DND-41 (cell line): ENCODE measurements at regions not wholly inside any gene's neighbourhood (a gene's known extent, or its start where the extent isn't known, plus 50 kb on each side); places are given as distances from the start of the nearest gene placed in this dataset.

Experiments used
- ATAC-seq: fragments of 200-7000 bp; cut with Tn5 transposase; 3 replicates; pipeline ENCODE4 v1.9.1; 2021; ENCODE audit warnings: low read depth; ENCODE audit not compliant: insufficient read depth
- DNase-seq: peaks from one replicate; pipeline ENCODE4 v3.0.0-alpha.2; 2020
- H2AFZ ChIP-seq: 2 replicates; pipeline ENCODE4 v1.6.0; 2012; ENCODE audit warnings: low read depth, low read length
- H3K27ac ChIP-seq: 2 replicates; pipeline ENCODE4 v1.5.1; 2012; ENCODE audit warnings: low read length, inconsistent platforms
- H3K27me3 ChIP-seq: fragments of 200-600 bp; sonication (generic); 2 replicates; pipeline ENCODE4 v1.6.0; 2012; ENCODE audit warnings: low read length, mild to moderate bottlenecking, inconsistent platforms; ENCODE audit not compliant: insufficient read depth, poor library complexity
- H3K36me3 ChIP-seq: 2 replicates; pipeline ENCODE4 v1.5.1; 2012; ENCODE audit warnings: low read length, inconsistent platforms; ENCODE audit not compliant: insufficient read depth
- H3K4me1 ChIP-seq: 2 replicates; pipeline ENCODE4 v1.5.1; 2012; ENCODE audit warnings: mild to moderate bottlenecking, low read length; ENCODE audit not compliant: insufficient read depth
- H3K4me2 ChIP-seq: 2 replicates; pipeline ENCODE4 v1.6.0; 2012; ENCODE audit warnings: mild to moderate bottlenecking, moderate library complexity, low read length, inconsistent platforms; ENCODE audit not compliant: insufficient read depth
- H3K4me3 ChIP-seq, 2 experiments: fragments of 200-600 bp in 1 of 2; shearing (Covaris generic) in 1 of 2; 2 replicates each; pipeline ENCODE4 v1.5.1; 2012 to 2016; ENCODE audit warnings: inconsistent platforms in 2 of 2, low read length in 2 of 2, mild to moderate bottlenecking in 2 of 2, low read depth in 1 of 2, moderate library complexity in 1 of 2
- H3K79me2 ChIP-seq: 2 replicates; pipeline ENCODE4 v1.6.0; 2012; ENCODE audit warnings: low read length, inconsistent platforms; ENCODE audit not compliant: insufficient read depth
- H3K9ac ChIP-seq: 2 replicates; pipeline ENCODE4 v1.6.0; 2012; ENCODE audit warnings: low read depth, mild to moderate bottlenecking, inconsistent platforms, low read length, moderate library complexity
- H3K9me3 ChIP-seq: 2 replicates; pipeline ENCODE4 v1.5.1; 2012; ENCODE audit warnings: low read length, moderate library complexity, mild to moderate bottlenecking, inconsistent platforms; ENCODE audit not compliant: insufficient read depth, severe bottlenecking
- H4K20me1 ChIP-seq: 2 replicates; pipeline ENCODE4 v1.6.0; 2012; ENCODE audit warnings: low read length; ENCODE audit not compliant: insufficient read depth
- CTCF ChIP-seq: IDR thresholded peaks from 2 replicates; pipeline ENCODE4 v1.5.1; 2012; ENCODE audit warnings: borderline replicate concordance, low read length, moderate library complexity, mild to moderate bottlenecking; ENCODE audit not compliant: poor library complexity, severe bottlenecking; ENCODE audit errors: extremely low read depth
- EZH2 ChIP-seq: IDR thresholded peaks from 3 replicates; pipeline ENCODE4 v1.6.1; 2012; ENCODE audit warnings: borderline replicate concordance, low read depth, mild to moderate bottlenecking, moderate library complexity, low read length, inconsistent platforms; ENCODE audit not compliant: severe bottlenecking

DNA sequence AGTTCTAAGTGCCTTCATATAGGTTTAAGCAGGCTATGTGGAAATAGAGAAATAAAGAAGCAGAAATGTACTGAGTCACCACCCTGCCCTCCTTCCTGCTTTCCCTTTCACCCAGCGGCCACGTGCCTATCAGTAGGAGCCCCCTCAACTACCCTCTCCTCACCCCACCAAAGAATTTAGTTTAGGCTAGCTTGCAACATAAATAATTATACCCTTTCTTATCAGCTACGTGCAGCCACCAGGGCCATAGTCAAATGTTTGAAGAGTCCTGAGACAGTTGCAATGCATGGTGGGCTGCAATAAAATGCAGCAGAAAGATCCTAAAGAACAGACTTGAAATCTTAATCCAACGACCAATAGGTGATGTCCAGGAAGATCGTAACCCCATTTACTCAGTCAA, 101.2 kb downstream of the RTP5 start:
- DNase-seq (no peak), ATAC-seq (no peak)
- H3K79me2 ChIP-seq: no peaks in the 10 kb centered on the region; the same call in 1 of the 2 replicates
- no peak overlapping the region for H2AFZ ChIP-seq
- H3K36me3 ChIP-seq: peaks cover 45% of the 10 kb centered on the region
- no peaks in the 10 kb centered on the region for H3K27me3 ChIP-seq
- no peak overlapping the region for H3K4me2 ChIP-seq
- no peak overlapping the region for H3K4me3 ChIP-seq
- TF ChIP-seq CTCF (no peak), EZH2 (no peak)
- peaks cover 24% of the 10 kb centered on the region for H3K4me1 ChIP-seq
- H4K20me1 ChIP-seq: peaks cover 28% of the 10 kb centered on the region
- no peak overlapping the region for H3K27ac ChIP-seq
- H3K9ac ChIP-seq: no peak overlapping the region
- H3K9me3 ChIP-seq: no peaks in the 10 kb centered on the region

- Histone ChIP-seq H3K36me3 (peaks cover 42% of the 10 kb centered on the region), H3K9me3 (no peaks in the 10 kb centered on the region), H3K4me1 (no peaks in the 10 kb centered on the region), H4K20me1 (peaks cover 7% of the 10 kb centered on the region), H3K9ac (no peak overlapping the region), H3K79me2 (no peaks in the 10 kb centered on the region), H2AFZ (no peak overlapping the region), H3K27ac (no peak overlapping the region), H3K4me3 (no peak overlapping the region), H3K4me2 (no peak overlapping the region), H3K27me3 (no peaks in the 10 kb centered on the region)
- DNase-seq (no peak), ATAC-seq (no peak)
- TF ChIP-seq EZH2 (no peak), CTCF (no peak)
Measured at GRCh38 chr2:241974096-241974495, 104.6 kb downstream of the RTP5 start.

GRCh38 chr2:241974851-241975592, 105.5 kb downstream of the RTP5 start:
- no peak overlapping the region for H3K9ac ChIP-seq
- H2AFZ ChIP-seq: no peak overlapping the region
- H3K4me2 ChIP-seq: no peak overlapping the region
- no peak overlapping the region for H3K27ac ChIP-seq
- no peaks in the 10 kb centered on the region for H3K79me2 ChIP-seq
- TF ChIP-seq EZH2 (no peak), CTCF (no peak)
- ATAC-seq: no peak
- H3K4me3 ChIP-seq: no peak overlapping the region
- peaks cover 42% of the 10 kb centered on the region for H3K36me3 ChIP-seq
- DNase-seq: no peak
- peaks cover 2% of the 10 kb centered on the region; the same call in 1 of the 2 replicates for H4K20me1 ChIP-seq
- H3K27me3 ChIP-seq: no peaks in the 10 kb centered on the region
- no peaks in the 10 kb centered on the region for H3K4me1 ChIP-seq
- H3K9me3 ChIP-seq: no peaks in the 10 kb centered on the region
